NT2/D1 (cell line): ENCODE measurements at regions not wholly inside any gene's neighbourhood (a gene's known extent, or its start where the extent isn't known, plus 50 kb on each side); places are given as distances from the start of the nearest gene placed in this dataset.

Source experiments
- SUZ12 ChIP-seq: IDR thresholded peaks from 2 replicates; pipeline ENCODE4 v1.6.1; 2011; ENCODE audit not compliant: insufficient read length, insufficient read depth; ENCODE audit errors: extremely low read depth
- YY1 ChIP-seq: IDR thresholded peaks from 2 replicates; pipeline ENCODE4 v1.6.1; 2011; ENCODE audit not compliant: insufficient read length, insufficient read depth
- ZNF274 ChIP-seq: IDR thresholded peaks from 2 replicates; pipeline ENCODE4 v1.6.1; 2011; ENCODE audit warnings: mild to moderate bottlenecking, low read depth, low read length

- no peak for TF ChIP-seq ZNF274
- TF ChIP-seq YY1: no peak
- TF ChIP-seq SUZ12: no peak
These were observed 89.1 kb upstream of the USP47 start for GRCh38 chr11:11752679-11753078.
